Breast epithelium (tissue), 3 donors: ENCODE measurements at regions not wholly inside any gene's neighbourhood (a gene's known extent, or its start where the extent isn't known, plus 50 kb on each side); places are given as distances from the start of the nearest gene placed in this dataset.

Experiments used
- POLR2AphosphoS5 ChIP-seq, 3 donors: sonication (generic); formaldehyde crosslinking; IDR thresholded peaks; one replicate each; pipeline ENCODE4 v1.6.1; 2017; ENCODE audit warnings: antibody characterized with exemption in 3 of 3
- TF ChIP-seq, protein P1 (sequence below), 3 donors: fragments of 450-650 bp; IDR thresholded peaks; one replicate each; pipeline ENCODE4 v1.5.1; 2016 to 2017; ENCODE audit warnings: antibody characterized with exemption in 3 of 3, mild to moderate bottlenecking in 3 of 3, moderate library complexity in 3 of 3

DNA sequence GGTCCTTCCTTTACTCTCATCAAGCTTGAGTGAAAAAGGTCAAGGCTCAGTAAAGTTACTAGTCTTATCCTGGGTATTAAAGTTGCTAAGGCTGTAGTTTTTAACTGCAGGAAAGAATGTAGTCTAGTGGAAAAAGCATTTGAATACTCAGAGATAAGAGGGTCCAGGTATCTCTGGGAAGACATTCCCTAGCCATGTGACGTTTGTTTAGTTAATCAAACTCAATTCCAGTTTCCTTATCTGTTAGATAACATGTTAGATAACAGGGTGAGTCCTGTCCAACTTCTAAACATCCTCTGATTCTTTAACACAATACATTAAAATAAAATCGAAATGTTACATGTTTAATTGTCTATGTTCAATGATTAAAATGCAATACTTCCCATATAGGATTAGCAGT is 720.7 kb upstream of the LMO3 start:
- TF ChIP-seq, protein P1, sequence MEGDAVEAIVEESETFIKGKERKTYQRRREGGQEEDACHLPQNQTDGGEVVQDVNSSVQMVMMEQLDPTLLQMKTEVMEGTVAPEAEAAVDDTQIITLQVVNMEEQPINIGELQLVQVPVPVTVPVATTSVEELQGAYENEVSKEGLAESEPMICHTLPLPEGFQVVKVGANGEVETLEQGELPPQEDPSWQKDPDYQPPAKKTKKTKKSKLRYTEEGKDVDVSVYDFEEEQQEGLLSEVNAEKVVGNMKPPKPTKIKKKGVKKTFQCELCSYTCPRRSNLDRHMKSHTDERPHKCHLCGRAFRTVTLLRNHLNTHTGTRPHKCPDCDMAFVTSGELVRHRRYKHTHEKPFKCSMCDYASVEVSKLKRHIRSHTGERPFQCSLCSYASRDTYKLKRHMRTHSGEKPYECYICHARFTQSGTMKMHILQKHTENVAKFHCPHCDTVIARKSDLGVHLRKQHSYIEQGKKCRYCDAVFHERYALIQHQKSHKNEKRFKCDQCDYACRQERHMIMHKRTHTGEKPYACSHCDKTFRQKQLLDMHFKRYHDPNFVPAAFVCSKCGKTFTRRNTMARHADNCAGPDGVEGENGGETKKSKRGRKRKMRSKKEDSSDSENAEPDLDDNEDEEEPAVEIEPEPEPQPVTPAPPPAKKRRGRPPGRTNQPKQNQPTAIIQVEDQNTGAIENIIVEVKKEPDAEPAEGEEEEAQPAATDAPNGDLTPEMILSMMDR (IDR thresholded peaks at IDR 0.05) = no peak
- TF ChIP-seq POLR2AphosphoS5 (IDR thresholded peaks at IDR 0.05) = no peak
